Activated CD4-positive, alpha-beta T cell treated with anti-CD3 and anti-CD28 coated beads, Interleukin-2, amount 50 U/mL, for 16 hours (primary cell): ENCODE measurements at regions not wholly inside any gene's neighbourhood (a gene's known extent, or its start where the extent isn't known, plus 50 kb on each side); places are given as distances from the start of the nearest gene placed in this dataset.
"Not testable (repeated sequence)": the region's sequence is repeated elsewhere in the genome, so short reads cannot be mapped to it uniquely, and the experiment has no call there.

Experiments used
- DNase-seq: peaks from one replicate; pipeline ENCODE4 v3.0.0-alpha.2; 2020

- no peak for DNase-seq
Observed at GRCh38 chr2:109669731-109670130, 55.6 kb downstream of the SOWAHC start.

DNA sequence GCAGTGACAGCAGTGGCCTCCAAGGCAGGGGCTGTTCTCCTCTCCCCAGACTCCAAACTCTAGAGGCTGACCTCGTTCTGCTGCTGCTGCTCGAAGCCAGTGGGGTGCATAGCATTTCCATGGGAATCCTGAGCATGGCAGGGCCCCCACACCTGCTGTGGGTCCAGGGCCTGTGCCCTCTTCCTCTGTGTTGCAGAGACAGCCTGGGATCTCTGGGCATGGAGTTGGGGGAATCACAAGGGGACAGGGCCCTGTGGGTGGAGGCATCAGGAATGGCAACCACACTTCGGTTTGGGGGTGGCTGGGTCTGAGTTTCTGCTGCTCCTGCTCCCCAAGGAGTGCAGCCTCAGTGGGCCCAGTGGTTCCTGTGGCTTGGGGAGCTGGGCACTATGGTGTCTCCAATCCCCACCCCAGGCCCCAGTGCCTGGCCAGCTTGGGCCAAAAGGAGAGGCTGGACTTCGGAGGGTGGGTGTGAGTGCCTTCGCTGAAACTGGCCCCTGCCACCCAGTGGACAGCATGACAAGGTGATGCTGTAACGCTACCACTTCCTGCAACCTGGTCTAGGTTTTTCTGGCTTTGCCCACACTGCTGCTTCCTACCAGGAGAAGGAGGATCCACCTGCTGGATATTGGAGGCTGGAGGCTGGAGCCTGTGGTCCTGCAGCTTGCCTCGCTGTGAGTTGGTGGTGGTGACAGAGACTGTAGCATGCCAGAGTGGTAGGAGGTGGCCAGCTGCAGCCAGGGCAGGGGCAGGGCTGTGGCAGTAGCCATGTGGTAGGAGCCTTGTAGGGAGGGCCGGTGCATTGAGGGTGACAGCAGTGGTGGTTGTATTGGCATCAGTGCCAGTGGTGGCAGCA, 56.6 kb downstream of the SOWAHC start:
- no peak for DNase-seq

DNA sequence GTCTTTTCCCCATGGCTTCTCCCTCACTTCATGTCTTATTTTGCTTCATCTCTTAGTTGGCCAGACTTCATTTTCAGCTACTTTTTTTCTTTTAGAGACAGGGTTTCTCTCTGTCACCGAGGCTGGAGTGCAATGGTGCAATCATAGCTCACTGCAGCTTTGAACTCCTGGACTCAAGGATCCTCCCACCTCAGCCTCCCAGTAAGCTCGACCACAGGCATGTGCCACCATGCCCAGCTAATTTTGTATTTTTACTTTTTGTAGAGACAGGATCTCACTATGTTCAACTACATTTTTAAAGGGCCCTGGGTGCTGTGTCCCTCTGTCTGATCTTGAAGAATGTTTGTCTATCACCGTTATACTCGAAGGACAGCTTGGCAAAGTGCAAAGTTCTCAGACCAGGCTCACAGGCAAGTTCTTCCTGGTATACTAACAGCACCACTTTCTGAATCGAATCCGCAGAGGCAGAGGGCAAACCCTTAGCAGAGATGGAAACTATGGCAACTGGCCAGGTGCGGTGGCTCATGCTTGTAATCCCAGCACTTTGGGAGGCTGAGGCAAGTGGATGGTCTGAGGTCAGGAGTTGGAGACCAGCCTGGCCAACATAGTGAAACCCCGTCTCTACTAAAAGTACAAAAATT, 60.9 kb downstream of the SOWAHC start:
- no peak for DNase-seq

GRCh38 chr2:109675666-109676345, 61.6 kb downstream of the SOWAHC start:
- DNase-seq: no peak

DNA sequence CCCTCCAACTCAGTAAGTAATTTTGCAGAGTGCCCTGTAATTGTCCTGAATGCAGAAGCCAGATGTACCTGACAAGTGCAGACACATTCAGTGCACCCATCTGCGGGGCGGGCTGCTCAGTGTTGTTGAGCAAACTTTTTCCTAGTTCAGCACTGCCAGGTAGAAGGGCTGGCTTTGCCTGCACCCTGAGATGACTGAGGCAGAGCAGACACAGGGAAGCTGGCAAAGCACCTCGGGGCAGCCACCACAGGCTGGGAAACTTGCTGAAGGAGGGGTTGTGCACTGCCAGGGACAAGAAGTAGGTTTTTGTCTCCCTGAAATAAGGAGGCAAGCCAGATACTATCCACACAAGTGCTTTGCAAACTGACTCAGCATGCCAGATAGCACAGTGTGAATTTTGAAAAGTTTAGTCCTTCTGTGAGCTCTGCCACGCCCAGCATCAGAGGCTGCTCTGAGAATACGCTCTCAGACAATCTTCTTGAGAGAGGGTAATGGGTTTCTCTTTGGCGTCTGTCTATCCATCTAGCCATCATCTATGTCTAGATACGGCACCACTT, 62.3 kb downstream of the SOWAHC start:
- DNase-seq: no peak

DNA sequence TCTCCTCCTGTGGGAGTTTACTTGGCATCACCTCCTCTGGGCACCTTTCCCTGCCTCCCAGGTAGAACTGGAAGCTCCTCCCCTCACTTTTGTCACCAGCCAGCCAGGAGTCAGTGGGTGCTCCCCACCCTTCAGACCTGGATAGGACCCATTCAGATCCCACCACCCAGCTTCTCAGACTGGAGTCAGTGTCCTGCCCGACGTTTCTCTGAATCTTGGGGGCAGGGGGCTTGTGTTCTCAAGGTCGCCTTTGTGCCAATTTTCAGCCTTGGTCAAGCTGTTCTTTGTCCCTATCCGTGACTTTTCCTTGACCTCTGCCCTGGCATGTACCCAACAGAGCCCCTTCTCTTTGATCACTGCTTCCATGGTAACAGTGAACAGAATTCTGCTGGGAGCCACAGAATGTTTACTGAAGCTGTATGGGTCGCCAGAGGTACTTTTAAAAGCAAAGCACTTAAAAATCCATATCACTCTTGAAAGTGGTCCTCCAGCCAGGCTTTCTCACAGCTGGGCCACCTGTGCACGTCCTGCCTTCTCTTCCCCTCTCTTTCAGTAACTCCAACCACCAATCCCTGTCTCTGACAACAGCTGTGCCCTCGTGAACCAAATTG, 63.1 kb downstream of the SOWAHC start:
- DNase-seq: not testable (repeated sequence)

DNA sequence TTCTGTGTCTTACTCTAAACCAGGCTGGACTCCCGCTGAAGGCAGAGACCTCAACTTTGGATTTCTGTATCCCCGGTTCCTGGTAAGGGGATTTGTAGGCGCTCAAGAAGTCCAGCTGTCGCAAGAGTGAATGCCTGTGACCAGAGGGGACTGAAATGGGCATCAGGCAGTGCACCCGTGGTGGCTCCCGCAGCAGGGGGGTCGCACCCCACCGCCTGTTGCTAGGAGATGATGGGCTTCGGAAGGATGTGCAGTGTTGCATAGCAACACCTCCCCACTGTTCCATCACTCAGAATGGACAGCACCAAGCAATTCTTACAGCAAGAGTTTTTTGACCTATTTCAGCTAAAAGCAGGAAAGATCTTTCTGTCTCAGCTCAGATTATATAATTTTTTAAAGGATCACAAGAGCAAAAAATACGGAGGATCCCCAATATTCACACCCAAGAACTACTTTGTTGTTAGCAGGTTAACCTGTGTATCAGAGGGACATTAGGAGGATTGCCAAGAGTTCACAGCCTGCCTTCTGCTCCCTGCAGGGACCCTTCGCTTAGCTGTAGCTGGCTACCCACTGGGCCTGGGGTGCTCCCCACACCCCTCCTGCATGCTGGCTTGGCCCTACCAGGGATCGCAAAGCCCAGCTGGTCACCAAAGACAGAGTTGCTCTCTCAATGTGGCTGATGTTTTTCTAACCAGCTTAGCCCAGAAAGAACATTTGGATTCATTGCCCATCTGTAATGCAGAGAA, 63.8 kb downstream of the SOWAHC start:
- DNase-seq: no peak

GRCh38 chr2:109678724-109679201, 64.6 kb downstream of the SOWAHC start:
- DNase-seq: not testable (repeated sequence)

DNA sequence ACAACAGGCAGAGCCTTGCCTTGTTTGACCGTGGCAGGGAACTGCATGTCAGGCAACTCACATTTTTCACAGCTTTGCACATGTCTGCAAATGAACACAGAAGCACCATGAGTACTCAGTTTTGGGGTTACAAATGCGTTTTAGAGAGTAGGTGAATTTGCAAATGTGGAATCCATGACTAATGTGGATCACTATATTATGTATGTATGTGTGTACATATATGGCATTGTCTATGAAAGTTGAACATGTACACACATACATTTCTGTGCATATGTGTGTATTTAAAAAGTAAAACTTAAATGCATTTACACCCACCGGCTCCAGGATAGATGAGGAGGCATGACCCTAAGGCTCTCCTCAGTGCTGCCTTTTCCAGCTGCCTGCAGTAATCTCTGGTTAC, 65.1 kb downstream of the SOWAHC start:
- DNase-seq: no peak

DNA sequence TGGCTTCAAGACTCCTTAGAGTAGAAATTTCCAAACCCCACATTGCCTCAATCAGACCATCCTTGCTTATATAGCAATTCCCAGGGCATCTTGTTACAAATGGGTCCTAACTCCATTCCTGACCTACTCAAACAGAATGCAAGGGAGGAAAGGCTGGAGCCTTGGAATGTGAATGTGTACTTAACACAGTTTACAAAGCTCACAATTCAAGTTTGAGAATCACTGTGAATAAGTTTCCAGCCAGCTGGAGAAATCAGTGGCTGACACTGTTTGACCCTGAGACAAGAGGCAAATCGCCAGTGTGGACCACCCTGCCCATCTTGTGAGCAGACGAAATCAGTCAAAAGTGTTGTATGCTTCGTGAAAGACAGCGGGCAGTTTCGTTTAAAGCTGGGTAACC, 65.5 kb downstream of the SOWAHC start:
- no peak for DNase-seq

- no peak for DNase-seq
Observed at GRCh38 chr2:109680523-109681297, 66.5 kb downstream of the SOWAHC start.

GRCh38 chr2:109681633-109682380, 67.6 kb downstream of the SOWAHC start:
- no peak for DNase-seq

DNA sequence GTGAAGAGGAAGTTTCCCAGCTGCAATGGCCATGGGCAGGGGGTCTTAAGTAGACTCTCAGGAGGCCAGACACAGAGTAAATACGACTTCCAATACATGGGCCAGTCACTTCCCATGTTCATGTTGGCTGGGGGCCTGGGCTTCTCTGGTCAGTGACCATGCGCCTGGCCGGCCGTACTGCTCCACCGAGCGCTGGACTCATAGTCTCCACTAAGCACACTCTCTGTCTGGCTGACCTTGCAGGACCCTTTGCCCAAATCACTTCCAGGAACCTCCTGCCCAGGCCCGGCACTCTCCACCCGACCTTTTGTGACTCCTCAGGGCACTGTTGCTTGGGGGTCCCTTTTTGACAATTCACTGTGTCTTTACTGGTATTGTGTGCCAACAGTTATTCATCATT, 69.3 kb downstream of the SOWAHC start:
- DNase-seq: no peak

GRCh38 chr2:109685453-109685852, 71.3 kb downstream of the SOWAHC start:
- DNase-seq: no peak

GRCh38 chr2:109686921-109687320, 72.8 kb downstream of the SOWAHC start:
- DNase-seq: no peak

- no peak for DNase-seq
Observed at GRCh38 chr2:109689182-109689930, 75.2 kb downstream of the SOWAHC start.

GRCh38 chr2:109689973-109690372, 75.8 kb downstream of the SOWAHC start:
- DNase-seq: no peak

- no peak for DNase-seq
Observed at GRCh38 chr2:109690457-109690821, 76.3 kb downstream of the SOWAHC start.

GRCh38 chr2:109690822-109691541, 76.8 kb downstream of the SOWAHC start:
- no peak for DNase-seq
